Right forelimb (tissue), 1 donor: ENCODE measurements at regions not wholly inside any gene's neighbourhood (a gene's known extent, or its start where the extent isn't known, plus 50 kb on each side); places are given as distances from the start of the nearest gene placed in this dataset.
A peak's percentile ranks its signal among the peaks of the same experiment; 100 is the strongest.
"Not testable (repeated sequence)": the region's sequence is repeated elsewhere in the genome, so short reads cannot be mapped to it uniquely, and the experiment has no call there.

Experiments used
- DNase-seq: peaks from one replicate; pipeline ENCODE4 v3.0.0-alpha.2; 2018

DNA sequence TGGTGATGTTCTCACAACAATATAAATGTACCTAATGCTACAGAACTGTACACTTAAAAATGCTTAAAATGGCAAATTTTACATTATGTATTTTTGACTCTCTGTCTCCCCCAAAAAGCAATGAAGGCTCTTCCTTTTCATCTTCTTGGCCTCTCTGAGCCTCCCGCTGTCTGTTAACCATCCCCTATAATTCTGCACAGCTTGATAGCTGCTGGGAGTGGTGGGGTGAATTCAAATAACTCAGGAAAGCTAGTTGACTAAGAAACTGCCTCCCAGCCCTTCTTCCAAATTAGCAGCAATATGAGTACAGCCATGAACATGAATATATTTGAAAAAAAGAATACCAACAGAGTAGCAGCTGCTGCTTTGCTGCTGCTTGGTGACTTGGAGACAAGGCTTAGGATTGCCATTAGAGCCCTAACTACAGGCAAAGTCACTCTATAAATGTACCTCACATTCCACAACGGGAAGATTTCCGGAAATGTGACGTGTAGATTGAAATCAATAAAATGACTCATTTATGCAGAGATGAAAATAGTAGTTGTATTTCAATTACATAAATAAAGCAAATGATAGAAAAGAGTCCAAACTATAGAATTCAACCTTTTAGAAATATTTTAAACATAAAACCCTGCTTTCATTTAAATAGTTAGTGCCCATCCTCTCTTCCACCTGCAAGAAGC lies 200.1 kb upstream of the HEY2 start:
- no peak for DNase-seq

GRCh38 chr6:125550892-125551291 lies 198.5 kb upstream of the HEY2 start:
- DNase-seq, result no peak

DNA sequence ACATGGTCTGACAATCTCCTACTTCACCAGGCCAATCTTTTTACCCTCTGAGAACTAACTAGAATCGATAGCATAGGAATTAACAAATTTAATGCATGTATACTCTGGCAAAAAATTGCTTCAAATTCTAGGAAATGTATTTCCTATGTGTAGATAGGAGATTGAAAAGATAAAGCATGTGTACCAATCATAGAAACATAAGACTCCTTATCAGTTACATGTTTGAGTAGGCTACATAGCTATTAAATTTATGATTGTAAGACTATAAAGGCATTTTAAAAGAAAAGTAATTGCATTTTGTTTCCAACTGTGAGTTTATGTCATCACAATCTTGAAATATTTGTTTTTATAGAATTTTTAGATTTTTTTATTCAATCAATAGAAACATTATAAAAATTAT lies 196.6 kb upstream of the HEY2 start:
- DNase-seq, result no peak

- no peak for DNase-seq
These were observed 195.0 kb upstream of the HEY2 start for GRCh38 chr6:125554456-125554855.

DNA sequence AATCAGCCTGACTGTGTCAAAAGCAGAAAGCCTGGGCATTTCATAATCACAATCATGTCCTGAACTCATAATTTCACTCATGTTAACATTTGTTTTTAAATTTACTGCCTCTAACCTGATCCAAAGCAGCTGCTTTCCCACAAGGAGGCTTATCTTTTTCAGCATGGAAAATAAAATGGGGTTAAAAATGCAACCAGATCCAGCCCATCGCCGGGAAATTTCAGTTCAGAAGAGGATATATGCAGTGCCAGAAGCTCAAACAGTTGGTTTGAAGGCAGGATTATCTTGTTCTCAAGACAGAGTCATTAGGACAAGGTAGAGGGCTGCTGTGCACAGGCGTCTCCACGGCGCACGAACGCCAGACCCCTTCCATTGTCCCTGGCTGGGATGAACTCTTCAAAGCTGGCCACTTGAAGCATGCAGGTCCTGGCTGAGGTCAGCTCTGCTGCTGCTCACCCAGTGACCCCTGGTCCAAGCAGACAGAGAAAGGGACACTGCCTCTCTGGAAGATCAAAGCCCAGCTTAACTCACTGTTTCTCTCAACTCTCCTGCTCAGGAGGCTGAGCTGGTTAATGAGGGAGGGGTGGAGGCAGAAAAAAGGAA lies 191.1 kb upstream of the HEY2 start:
- DNase-seq, result no peak

DNA sequence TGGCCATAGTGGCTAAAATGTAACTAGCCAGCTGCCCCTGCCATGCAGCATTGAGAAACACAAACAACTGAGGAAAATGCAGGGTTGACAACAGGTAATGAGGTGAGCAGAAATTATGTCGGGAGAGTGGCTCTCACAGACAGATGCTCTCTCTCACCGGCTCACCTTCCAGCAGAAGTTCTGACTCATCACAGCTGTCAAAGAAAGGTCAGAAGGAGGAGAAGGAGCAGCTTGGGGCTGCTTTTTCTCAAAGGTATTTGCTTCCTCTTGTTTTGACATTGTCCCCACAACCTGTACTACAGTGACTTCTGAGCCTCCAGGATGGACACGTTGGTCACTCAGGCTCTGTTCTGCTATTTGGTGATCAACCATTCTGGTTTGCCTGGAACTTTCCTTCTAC lies 190.5 kb upstream of the HEY2 start:
- no peak for DNase-seq

DNA sequence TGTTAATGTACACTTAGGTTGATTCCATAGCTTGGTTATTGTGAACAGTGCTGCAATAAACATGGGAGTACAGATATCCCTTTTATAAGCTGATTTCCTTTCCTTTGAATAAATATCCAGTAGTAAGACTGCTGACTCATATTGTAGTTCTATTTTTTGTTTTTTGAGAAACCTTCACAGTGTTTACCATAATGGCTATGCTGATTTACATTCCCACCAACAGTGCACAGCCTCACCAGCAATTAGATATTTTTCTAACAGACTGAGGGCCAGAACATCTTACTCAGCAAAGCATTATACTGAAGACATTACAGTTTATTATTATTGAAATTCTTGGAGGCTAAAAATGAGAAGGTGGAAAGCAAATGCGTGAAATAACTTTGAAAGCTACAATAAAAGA lies 187.3 kb upstream of the HEY2 start:
- DNase-seq, result no peak

DNA sequence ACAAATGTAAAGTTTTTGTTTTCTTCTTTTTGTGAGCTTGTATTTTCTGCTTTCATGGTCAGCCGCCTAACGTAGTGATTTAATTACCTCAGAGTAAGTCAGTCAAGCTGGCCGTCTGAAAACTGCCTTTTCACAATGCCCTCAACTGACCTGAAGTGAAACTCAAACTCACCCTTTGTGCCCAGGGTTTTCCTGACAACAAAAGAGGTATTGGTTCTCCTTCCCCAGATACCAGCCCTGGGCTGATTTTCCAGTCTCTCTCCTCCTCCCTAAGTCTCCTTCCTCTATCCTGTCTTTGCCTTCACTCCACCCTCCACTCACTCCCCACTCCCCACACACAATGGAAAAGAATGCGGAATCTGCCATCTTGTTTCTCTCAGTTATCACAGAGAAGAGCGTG lies 184.5 kb upstream of the HEY2 start:
- no peak for DNase-seq

DNA sequence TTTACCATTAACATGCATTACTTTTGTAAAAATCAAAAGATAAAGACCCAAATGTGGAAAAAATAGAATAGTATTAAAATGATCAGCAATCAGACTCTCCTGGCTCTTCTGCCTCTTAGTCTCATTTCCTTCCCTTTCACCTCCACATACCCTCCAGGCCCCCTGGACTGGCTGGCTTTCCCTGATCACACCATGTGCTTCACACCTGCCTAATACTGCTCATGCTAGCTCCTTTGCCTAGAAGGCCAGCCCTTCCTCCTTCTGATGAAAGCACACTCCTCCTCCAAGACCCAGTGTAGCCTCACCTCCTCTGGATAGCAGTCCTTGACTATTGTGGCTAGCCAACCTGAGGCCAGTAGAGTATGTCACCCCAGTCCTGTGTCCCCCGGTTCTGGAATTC lies 182.0 kb upstream of the HEY2 start:
- no peak for DNase-seq

GRCh38 chr6:125568609-125569008 lies 180.8 kb upstream of the HEY2 start:
- no peak for DNase-seq

DNA sequence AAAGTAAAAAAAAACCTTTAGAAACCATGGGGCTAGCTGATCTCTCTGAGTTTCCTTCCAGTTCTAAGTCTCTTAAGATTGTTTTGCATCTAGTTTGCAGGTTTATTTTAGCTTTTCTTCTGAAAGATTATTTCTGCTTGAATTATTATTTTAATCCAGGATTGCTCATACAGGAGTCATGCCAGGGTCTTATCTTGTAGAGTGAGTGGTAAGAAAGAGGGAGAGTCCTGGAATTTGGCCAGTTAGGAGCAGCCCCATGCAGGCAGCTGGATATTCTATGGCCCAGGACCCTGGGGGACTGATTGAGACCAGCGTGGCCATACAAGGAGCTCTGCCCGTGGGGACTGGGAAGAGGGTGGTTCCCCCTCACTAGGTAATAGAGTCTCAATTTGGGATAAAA lies 178.9 kb upstream of the HEY2 start:
- no peak for DNase-seq

GRCh38 chr6:125571207-125571755 lies 178.2 kb upstream of the HEY2 start:
- no peak for DNase-seq

GRCh38 chr6:125574604-125575003 lies 174.8 kb upstream of the HEY2 start:
- DNase-seq, result no peak

DNA sequence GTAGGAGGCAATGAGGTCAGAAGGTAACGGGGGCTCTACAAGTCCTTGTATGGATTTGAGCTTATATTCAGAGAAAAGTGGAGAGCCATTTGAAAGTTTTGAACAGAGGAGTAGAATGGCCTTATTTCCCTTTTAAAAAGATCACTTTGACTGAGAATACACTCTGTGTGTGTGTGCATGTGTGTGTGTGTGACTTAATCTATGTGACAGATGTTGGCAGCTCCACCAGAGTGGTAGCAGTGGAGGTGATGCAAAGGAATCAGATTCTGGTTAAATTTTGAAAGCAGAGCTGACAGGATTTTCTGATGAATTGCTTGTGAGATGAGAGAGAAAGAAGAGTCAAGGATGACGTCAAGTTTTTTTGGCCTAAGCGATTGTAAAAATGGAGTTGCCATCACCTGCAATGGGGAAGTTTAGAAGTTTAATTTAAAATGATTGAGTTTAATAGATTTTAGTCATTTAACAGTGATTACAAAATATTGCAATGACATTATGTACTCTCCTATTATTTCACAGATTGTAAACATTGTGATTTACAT lies 172.2 kb upstream of the HEY2 start:
- no peak for DNase-seq

DNA sequence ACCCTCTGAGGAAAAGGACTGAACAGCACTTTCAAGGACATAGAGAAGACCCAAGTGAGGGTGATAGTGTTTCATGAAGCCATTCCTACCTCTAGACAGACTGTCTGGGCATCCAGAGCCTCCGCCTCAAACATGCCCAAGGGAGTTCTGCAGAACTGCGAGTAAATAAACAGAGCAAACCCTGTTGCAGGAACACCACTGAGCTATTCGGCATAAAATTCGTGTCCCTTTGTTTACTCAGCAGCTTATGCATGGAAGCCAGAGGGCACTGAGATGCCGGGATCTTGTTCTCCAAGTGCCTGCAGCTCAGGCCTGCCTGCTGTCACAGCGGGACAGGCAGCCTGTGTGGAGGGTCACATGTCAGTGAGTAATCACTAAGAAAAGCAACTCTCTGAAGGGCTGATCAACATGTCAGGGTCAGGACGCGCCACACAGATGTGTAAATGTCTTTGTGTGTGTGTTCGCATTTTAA lies 164.9 kb upstream of the HEY2 start:
- peak; percentile 45 for DNase-seq

GRCh38 chr6:125585470-125585869 lies 164.0 kb upstream of the HEY2 start:
- no peak for DNase-seq

- no peak for DNase-seq
These were observed 163.4 kb upstream of the HEY2 start for GRCh38 chr6:125586074-125586473.

GRCh38 chr6:125586605-125587004 lies 162.8 kb upstream of the HEY2 start:
- DNase-seq, result no peak

- DNase-seq, result no peak
These were observed 161.5 kb upstream of the HEY2 start for GRCh38 chr6:125587666-125588632.

DNA sequence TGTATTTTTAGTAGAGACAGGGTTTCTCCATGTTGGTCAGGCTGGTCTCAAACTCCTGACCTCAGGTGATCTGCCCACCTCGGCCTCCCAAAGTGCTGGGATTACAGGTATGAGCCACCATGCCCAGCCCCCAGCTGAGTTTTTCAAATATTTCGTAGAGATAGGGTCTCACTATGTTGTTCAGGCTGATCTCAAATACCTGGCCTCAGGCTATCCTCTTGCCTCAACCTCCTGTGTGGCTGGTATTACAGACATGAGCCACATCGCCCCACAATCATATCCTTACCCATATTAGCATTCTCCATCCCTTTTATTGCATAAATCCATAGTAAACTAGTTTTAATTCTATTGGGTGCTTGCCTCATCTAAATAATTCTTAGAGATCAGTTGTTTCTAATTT lies 157.6 kb upstream of the HEY2 start:
- DNase-seq, result not testable (repeated sequence)

- no peak for DNase-seq
These were observed 155.7 kb upstream of the HEY2 start for GRCh38 chr6:125593746-125594145.

DNA sequence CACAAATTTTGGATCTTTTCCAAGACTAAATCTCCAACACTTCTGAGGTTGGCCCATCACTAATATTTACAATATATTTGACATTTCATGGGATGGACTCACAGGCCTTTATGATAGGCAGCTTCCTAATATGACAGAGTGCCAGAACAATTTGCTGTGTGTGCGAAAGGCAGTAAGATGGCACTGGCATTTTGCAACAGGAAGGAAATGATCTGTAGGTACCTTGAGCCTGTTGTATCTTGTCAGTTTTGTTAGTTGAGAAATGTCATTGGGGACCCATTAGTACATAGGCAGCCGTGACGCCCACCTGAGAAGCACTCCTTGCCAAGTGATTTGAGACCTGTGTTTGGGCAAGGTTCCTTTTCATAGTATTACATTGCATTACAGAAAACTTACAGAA lies 153.4 kb upstream of the HEY2 start:
- no peak for DNase-seq
